HFFc6 (cell line): ENCODE measurements at regions not wholly inside any gene's neighbourhood (a gene's known extent, or its start where the extent isn't known, plus 50 kb on each side); places are given as distances from the start of the nearest gene placed in this dataset.
"Not testable (repeated sequence)": the region's sequence is repeated elsewhere in the genome, so short reads cannot be mapped to it uniquely, and the experiment has no call there.

Experiments
- DNase-seq: peaks from one replicate; pipeline ENCODE4 v3.0.0-alpha.2; 2018
- H3K27ac Mint-ChIP-seq: 2 replicates; pipeline ENCODE4 v1.8.0; 2020; ENCODE audit warnings: mild to moderate bottlenecking, mixed read lengths
- H3K27me3 Mint-ChIP-seq: 2 replicates; pipeline ENCODE4 v1.8.0; 2021; ENCODE audit warnings: mild to moderate bottlenecking, moderate library complexity, mixed read lengths; ENCODE audit not compliant: insufficient read depth
- H3K36me3 Mint-ChIP-seq: 2 replicates; pipeline ENCODE4 v1.8.0; 2021; ENCODE audit warnings: low read depth, mixed read lengths
- H3K4me1 Mint-ChIP-seq: 2 replicates; pipeline ENCODE4 v1.8.0; 2020; ENCODE audit warnings: low read depth, mixed read lengths
- H3K4me3 Mint-ChIP-seq: 2 replicates; pipeline ENCODE4 v1.8.0; 2020; ENCODE audit warnings: mild to moderate bottlenecking, moderate library complexity, mixed read lengths
- H3K9me3 Mint-ChIP-seq: 2 replicates; pipeline ENCODE4 v1.8.0; 2020; ENCODE audit warnings: mild to moderate bottlenecking, mixed read lengths
- CTCF ChIP-seq: fragments of 200-600 bp; sonication (generic); IDR thresholded peaks from 2 replicates; pipeline ENCODE4 v1.5.0; 2021; ENCODE audit warnings: antibody characterized with exemption, mild to moderate bottlenecking

DNA sequence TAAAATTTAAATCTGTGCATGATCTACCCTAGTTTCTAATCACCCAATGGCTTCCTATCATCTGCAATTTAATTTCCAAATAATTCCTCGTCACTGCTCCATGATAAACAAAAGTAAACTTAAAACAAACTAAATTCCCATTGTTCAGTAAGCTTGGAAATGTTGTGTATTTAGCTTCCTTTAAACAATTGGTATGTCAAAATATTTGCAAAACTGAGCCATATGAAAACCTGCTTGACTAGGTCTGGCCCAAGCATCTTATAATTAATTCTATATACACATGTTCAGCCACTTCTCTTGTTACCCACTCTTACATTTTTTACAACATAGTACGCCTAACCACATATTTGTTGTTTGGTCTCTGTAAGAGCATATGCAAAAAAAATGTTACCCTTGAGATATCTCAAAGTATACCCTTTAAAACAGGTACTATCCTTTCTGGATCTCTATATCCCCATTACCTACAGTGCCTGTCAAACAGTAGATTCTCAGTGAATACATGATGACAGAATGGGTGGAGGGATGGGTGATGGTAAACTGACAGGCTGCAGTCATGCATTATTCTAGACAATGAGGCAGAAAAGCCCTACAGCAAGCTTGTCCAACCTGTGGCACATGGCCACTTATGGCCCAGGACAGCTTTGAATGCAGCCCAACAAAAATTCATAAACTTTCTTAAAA, 1277.9 kb upstream of the TENM4 start:
- Mint-ChIP-seq H3K4me1 (no peaks in the 10 kb centered on the region), H3K9me3 (peaks cover 35% of the 10 kb centered on the region), H3K27me3 (no peaks in the 10 kb centered on the region), H3K36me3 (no peaks in the 10 kb centered on the region; the same call in 1 of the 2 replicates), H3K4me3 (no peak overlapping the region), H3K27ac (no peak overlapping the region)
- no peak for TF ChIP-seq CTCF
- no peak for DNase-seq

GRCh38 chr11:80702264-80702663, 1261.4 kb upstream of the TENM4 start:
- Mint-ChIP-seq H3K9me3 (peaks cover 68% of the 10 kb centered on the region), H3K4me1 (no peaks in the 10 kb centered on the region), H3K27me3 (no peaks in the 10 kb centered on the region), H3K27ac (no peak overlapping the region), H3K4me3 (no peak overlapping the region), H3K36me3 (no peaks in the 10 kb centered on the region; the same call in 1 of the 2 replicates)
- DNase-seq, result no peak
- TF ChIP-seq CTCF, result no peak

DNA sequence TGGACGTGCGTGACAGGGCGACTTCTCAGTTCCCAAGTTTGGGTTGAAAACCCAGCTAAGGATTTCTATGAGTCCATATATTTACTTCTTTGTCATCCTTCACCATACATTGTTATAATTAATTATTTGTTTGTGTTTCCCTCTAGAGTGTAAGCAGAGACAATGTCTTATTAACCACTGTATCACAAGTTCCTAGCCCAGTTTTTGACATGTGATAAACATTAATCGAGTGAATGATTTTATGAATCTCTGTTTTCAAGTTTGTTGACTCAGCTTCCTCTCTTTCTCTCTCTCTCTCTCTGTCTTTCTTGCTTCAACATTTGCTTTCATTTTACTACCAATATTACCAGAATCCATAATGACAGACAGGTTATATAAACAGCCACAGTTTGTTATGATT, 1259.6 kb upstream of the TENM4 start:
- Mint-ChIP-seq H3K9me3 (peaks cover 54% of the 10 kb centered on the region), H3K36me3 (no peaks in the 10 kb centered on the region; the same call in 1 of the 2 replicates), H3K4me1 (no peaks in the 10 kb centered on the region), H3K27ac (no peak overlapping the region), H3K4me3 (no peak overlapping the region), H3K27me3 (no peaks in the 10 kb centered on the region)
- no peak for TF ChIP-seq CTCF
- no peak for DNase-seq

- not testable (repeated sequence) for H3K27ac Mint-ChIP-seq, H3K27me3 Mint-ChIP-seq, H3K4me3 Mint-ChIP-seq, H3K36me3 Mint-ChIP-seq, H3K4me1 Mint-ChIP-seq, DNase-seq
- H3K9me3 Mint-ChIP-seq, result peaks cover 46% of the 10 kb centered on the region
Observed at GRCh38 chr11:80699406-80700177, 1258.8 kb upstream of the TENM4 start.

DNA sequence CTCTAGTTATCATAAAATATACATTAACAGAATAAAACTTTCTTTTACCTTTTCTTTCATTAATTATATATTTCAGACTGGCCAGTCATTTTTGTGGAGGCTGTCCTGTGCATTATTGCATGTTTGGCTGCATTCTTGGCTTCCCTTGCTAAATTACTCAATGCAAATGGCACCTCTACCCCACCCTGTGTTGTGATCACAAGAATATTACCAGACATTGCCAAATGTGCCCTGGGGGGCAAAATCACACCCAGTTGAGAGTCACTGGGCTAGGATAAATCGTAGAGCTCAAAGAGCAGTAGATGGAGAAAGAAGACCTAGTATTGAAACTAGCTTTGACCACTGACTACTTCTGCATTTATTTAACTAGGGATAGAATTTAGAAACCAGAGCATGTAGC, 1257.8 kb upstream of the TENM4 start:
- TF ChIP-seq CTCF, result no peak
- no peak for DNase-seq
- H3K4me1 Mint-ChIP-seq, result no peaks in the 10 kb centered on the region
- H3K36me3 Mint-ChIP-seq, result no peaks in the 10 kb centered on the region; the same call in 1 of the 2 replicates
- H3K27ac Mint-ChIP-seq, result no peak overlapping the region
- H3K4me3 Mint-ChIP-seq, result no peak overlapping the region
- H3K9me3 Mint-ChIP-seq, result peaks cover 41% of the 10 kb centered on the region
- H3K27me3 Mint-ChIP-seq, result no peaks in the 10 kb centered on the region

GRCh38 chr11:80694385-80694784, 1253.6 kb upstream of the TENM4 start:
- H3K4me1 Mint-ChIP-seq, result no peaks in the 10 kb centered on the region
- no peak overlapping the region for H3K27ac Mint-ChIP-seq
- no peaks in the 10 kb centered on the region for H3K36me3 Mint-ChIP-seq
- H3K9me3 Mint-ChIP-seq, result peaks cover 13% of the 10 kb centered on the region
- H3K27me3 Mint-ChIP-seq, result no peaks in the 10 kb centered on the region
- no peak for TF ChIP-seq CTCF
- H3K4me3 Mint-ChIP-seq, result no peak overlapping the region
- DNase-seq, result no peak
